Skeletal muscle satellite cell (primary cell): ENCODE measurements at regions not wholly inside any gene's neighbourhood (a gene's known extent, or its start where the extent isn't known, plus 50 kb on each side); places are given as distances from the start of the nearest gene placed in this dataset.

Experiments
- H3K27me3 ChIP-seq: 2 replicates; pipeline ENCODE4 v1.7.0; 2013; ENCODE audit warnings: low read length; ENCODE audit not compliant: control insufficient read depth, insufficient read depth
- H3K36me3 ChIP-seq: 2 replicates; pipeline ENCODE4 v1.7.0; 2013; ENCODE audit warnings: mild to moderate bottlenecking, control low read depth, low read length; ENCODE audit not compliant: insufficient read depth
- H3K4me1 ChIP-seq: 2 replicates; pipeline ENCODE4 v1.7.0; 2013; ENCODE audit warnings: low read length; ENCODE audit not compliant: control insufficient read depth, insufficient read depth
- H3K4me2 ChIP-seq: 2 replicates; pipeline ENCODE4 v1.7.0; 2013; ENCODE audit warnings: mild to moderate bottlenecking, low read length
- H3K4me3 ChIP-seq: 2 replicates; pipeline ENCODE4 v1.7.0; 2013; ENCODE audit warnings: low read length
- H3K9ac ChIP-seq: 2 replicates; pipeline ENCODE4 v1.7.0; 2013; ENCODE audit warnings: mild to moderate bottlenecking, low read depth, low read length, moderate library complexity
- H3K9me3 ChIP-seq: replicated peaks from 2 replicates; pipeline ENCODE4 v1.7.0; 2013; ENCODE audit warnings: mild to moderate bottlenecking, control low read depth, low read length

- Histone ChIP-seq H3K4me1 (no peaks in the 10 kb centered on the region), H3K9ac (no peak overlapping the region), H3K27me3 (no peaks in the 10 kb centered on the region), H3K36me3 (no peaks in the 10 kb centered on the region), H3K9me3 (peaks cover 43% of the 10 kb centered on the region), H3K4me3 (no peak overlapping the region), H3K4me2 (no peak overlapping the region)
Observed at GRCh38 chr18:78685980-78686530, 293.6 kb upstream of the SALL3 start.

GRCh38 chr18:78686976-78687685 lies 292.5 kb upstream of the SALL3 start:
- H3K36me3 ChIP-seq: no peaks in the 10 kb centered on the region
- H3K9me3 ChIP-seq: peaks cover 38% of the 10 kb centered on the region
- no peaks in the 10 kb centered on the region for H3K4me1 ChIP-seq
- no peak overlapping the region for H3K4me2 ChIP-seq
- no peak overlapping the region for H3K4me3 ChIP-seq
- no peak overlapping the region for H3K9ac ChIP-seq
- H3K27me3 ChIP-seq: no peaks in the 10 kb centered on the region

- no peaks in the 10 kb centered on the region for H3K36me3 ChIP-seq
- H3K9me3 ChIP-seq: peaks cover 38% of the 10 kb centered on the region
- no peak overlapping the region for H3K4me2 ChIP-seq
- no peaks in the 10 kb centered on the region for H3K4me1 ChIP-seq
- H3K9ac ChIP-seq: no peak overlapping the region
- no peaks in the 10 kb centered on the region for H3K27me3 ChIP-seq
- H3K4me3 ChIP-seq: no peak overlapping the region
Observed at GRCh38 chr18:78687736-78688135, 291.9 kb upstream of the SALL3 start.

- H3K4me3 ChIP-seq: no peak overlapping the region
- no peaks in the 10 kb centered on the region for H3K36me3 ChIP-seq
- no peaks in the 10 kb centered on the region for H3K27me3 ChIP-seq
- no peak overlapping the region for H3K9ac ChIP-seq
- H3K4me2 ChIP-seq: no peak overlapping the region
- no peaks in the 10 kb centered on the region for H3K4me1 ChIP-seq
- H3K9me3 ChIP-seq: peaks cover 38% of the 10 kb centered on the region
Observed at GRCh38 chr18:78688249-78688648, 291.4 kb upstream of the SALL3 start.

GRCh38 chr18:78688916-78689315 lies 290.7 kb upstream of the SALL3 start:
- Histone ChIP-seq H3K4me2 (no peak overlapping the region), H3K4me3 (no peak overlapping the region), H3K9me3 (peaks cover 36% of the 10 kb centered on the region)

GRCh38 chr18:78689606-78690005 lies 290.0 kb upstream of the SALL3 start:
- H3K9ac ChIP-seq: no peak overlapping the region
- no peaks in the 10 kb centered on the region for H3K36me3 ChIP-seq
- no peaks in the 10 kb centered on the region for H3K27me3 ChIP-seq
- no peak overlapping the region for H3K4me2 ChIP-seq
- H3K9me3 ChIP-seq: peaks cover 34% of the 10 kb centered on the region
- H3K4me1 ChIP-seq: no peaks in the 10 kb centered on the region
- H3K4me3 ChIP-seq: no peak overlapping the region

More at GRCh38 chr18:78688916-78689315, 290.7 kb upstream of the SALL3 start:
- Histone ChIP-seq H3K4me1 (no peaks in the 10 kb centered on the region), H3K27me3 (no peaks in the 10 kb centered on the region), H3K9ac (no peak overlapping the region), H3K36me3 (no peaks in the 10 kb centered on the region)

GRCh38 chr18:78692105-78692504 lies 287.5 kb upstream of the SALL3 start:
- no peaks in the 10 kb centered on the region for H3K36me3 ChIP-seq
- no peak overlapping the region for H3K4me2 ChIP-seq
- H3K4me1 ChIP-seq: no peaks in the 10 kb centered on the region
- H3K9me3 ChIP-seq: peaks cover 26% of the 10 kb centered on the region
- H3K4me3 ChIP-seq: no peak overlapping the region
- H3K9ac ChIP-seq: no peak overlapping the region
- H3K27me3 ChIP-seq: no peaks in the 10 kb centered on the region

GRCh38 chr18:78693429-78693828 lies 286.2 kb upstream of the SALL3 start:
- Histone ChIP-seq H3K4me3 (no peak overlapping the region), H3K9ac (no peak overlapping the region), H3K36me3 (no peaks in the 10 kb centered on the region), H3K4me1 (no peaks in the 10 kb centered on the region), H3K9me3 (peaks cover 26% of the 10 kb centered on the region), H3K4me2 (no peak overlapping the region), H3K27me3 (no peaks in the 10 kb centered on the region)

- no peaks in the 10 kb centered on the region for H3K4me1 ChIP-seq
- peaks cover 14% of the 10 kb centered on the region for H3K9me3 ChIP-seq
- no peak overlapping the region for H3K4me2 ChIP-seq
Observed at GRCh38 chr18:78696698-78697435, 282.8 kb upstream of the SALL3 start.

GRCh38 chr18:78697446-78697845 lies 282.2 kb upstream of the SALL3 start:
- no peaks in the 10 kb centered on the region for H3K4me1 ChIP-seq
- H3K4me2 ChIP-seq: no peak overlapping the region
- peaks cover 14% of the 10 kb centered on the region for H3K9me3 ChIP-seq
- H3K9ac ChIP-seq: no peak overlapping the region
- no peak overlapping the region for H3K4me3 ChIP-seq
- H3K27me3 ChIP-seq: no peaks in the 10 kb centered on the region
- H3K36me3 ChIP-seq: no peaks in the 10 kb centered on the region

More at GRCh38 chr18:78696698-78697435, 282.8 kb upstream of the SALL3 start:
- Histone ChIP-seq H3K4me3 (no peak overlapping the region), H3K9ac (no peak overlapping the region), H3K27me3 (no peaks in the 10 kb centered on the region), H3K36me3 (no peaks in the 10 kb centered on the region)

GRCh38 chr18:78698914-78699313 lies 280.7 kb upstream of the SALL3 start:
- no peaks in the 10 kb centered on the region for H3K36me3 ChIP-seq
- H3K4me3 ChIP-seq: no peak overlapping the region
- H3K4me2 ChIP-seq: no peak overlapping the region
- H3K4me1 ChIP-seq: no peaks in the 10 kb centered on the region
- no peak overlapping the region for H3K9ac ChIP-seq
- peaks cover 14% of the 10 kb centered on the region for H3K9me3 ChIP-seq
- H3K27me3 ChIP-seq: no peaks in the 10 kb centered on the region
